DMS 273 (cell line): ENCODE measurements at regions not wholly inside any gene's neighbourhood (a gene's known extent, or its start where the extent isn't known, plus 50 kb on each side); places are given as distances from the start of the nearest gene placed in this dataset.

Source experiments
- DNase-seq: peaks from one replicate; lab custom pipeline; 2025; ENCODE audit not compliant: unreplicated experiment; lab: John Stamatoyannopoulos, UW

GRCh38 chr5:58357799-58358500 lies 101.9 kb downstream of the PLK2 start:
- no peak for DNase-seq

DNA sequence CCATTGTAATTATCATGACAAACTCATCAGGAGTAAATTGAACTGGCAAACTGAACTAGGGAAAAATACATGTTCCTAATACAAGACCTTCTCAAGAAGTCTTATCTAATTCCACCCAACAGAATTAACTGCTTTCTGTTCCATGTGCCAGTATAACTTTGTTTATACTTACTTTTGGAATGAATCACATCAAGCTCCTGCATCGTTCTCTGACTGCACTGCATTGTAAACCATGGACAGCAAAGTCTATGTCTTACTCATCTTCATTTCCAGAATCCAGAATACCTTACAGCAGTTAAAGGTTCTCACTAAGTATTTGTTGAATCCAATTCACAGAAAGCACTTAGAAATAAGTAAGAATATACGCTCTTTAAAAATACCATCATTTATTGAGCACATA lies 102.8 kb downstream of the PLK2 start:
- DNase-seq: no peak

- no peak for DNase-seq
Measured at GRCh38 chr5:58356662-58357061, 103.2 kb downstream of the PLK2 start.

DNA sequence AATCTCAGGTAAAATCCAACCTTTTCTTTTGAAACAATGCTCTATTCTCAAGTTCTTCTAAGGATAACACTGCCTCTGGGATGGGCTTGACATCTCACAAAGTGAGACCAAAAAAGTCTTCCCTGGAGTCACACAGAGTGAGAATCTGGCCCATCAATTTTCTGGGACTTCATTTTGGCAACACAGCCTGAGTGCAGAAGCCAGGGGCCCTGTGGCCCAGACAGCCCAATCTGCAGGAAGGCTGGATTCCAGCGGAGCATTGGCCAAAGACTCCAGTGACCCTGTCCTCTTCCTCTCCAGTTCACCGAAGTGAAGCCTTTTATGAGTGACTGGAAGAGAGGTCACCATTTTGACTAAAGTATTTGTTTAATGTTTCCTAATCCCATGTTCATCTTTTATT lies 105.1 kb downstream of the PLK2 start:
- DNase-seq: no peak

GRCh38 chr5:58353992-58354391 lies 105.9 kb downstream of the PLK2 start:
- no peak for DNase-seq

DNA sequence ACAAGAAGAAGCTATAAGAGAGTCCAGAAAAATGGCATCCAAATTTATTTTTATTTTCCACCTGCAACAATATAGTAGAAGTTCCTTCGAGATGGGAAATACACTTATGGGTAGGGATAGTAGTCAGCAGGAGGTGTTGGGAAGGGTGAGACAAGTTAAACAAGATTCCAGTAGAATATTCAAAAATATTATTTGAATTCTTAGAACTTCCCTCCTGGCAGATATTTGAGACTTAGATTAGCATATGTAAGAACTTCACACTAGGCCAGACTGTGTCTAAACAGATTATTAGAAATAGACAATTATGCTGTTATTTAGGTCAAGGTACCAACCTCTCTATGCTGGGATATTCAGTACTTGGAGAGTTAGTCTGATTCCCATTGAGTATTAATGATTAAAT lies 108.7 kb downstream of the PLK2 start:
- no peak for DNase-seq

DNA sequence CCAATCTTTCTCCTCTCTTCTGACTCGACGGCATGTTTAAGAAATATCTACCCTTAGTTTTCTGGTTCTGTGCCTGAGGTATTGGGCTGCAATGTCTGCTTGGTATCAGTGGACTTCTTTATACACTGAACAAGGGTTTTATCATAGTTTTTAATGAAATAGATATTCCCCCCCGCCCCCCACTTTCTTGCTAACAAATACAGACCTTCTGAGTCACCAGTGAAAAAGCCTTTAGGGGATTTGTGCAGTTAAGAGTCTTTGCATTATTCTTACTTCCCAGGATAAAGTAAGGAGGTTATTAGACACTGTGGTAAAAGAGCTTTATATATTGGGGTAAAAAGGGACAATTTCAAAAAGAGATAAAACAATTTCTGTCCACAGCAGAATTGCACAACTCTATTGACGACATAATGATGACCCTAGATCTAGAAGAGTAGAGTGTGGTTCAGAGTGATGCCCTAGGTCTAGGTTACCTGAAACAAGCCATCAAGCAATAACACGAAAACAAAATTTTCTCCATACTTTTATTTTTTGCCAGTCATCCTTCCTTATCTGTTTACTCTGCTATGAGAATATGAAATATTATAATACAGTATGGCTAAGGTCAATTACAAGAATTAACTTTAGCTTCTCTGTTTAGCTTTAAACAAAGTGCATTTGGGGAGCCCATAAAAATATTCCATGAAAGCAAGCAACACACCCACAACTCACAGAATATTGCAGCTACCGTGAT lies 110.7 kb downstream of the PLK2 start:
- DNase-seq: no peak

DNA sequence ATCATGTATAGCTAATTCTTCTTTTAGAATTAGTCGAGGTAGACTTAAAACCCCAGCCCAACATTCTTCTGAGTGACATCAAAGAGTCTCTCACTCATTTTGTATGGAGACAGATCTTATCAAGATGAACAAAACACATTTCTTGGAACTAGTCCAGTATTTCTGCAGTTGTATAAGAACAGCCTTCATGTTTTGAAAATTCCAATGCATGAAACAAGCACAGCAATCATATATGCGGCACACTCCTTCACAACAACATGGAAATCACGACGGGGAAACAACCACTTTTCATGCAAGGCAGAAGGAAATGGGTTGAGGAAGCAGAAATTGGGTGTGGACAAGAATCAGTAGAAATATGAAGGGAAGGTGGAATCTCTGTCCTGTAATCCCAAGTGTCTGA lies 113.8 kb downstream of the PLK2 start:
- DNase-seq: no peak

- no peak for DNase-seq
Measured at GRCh38 chr5:58341476-58341875, 118.4 kb downstream of the PLK2 start.

DNA sequence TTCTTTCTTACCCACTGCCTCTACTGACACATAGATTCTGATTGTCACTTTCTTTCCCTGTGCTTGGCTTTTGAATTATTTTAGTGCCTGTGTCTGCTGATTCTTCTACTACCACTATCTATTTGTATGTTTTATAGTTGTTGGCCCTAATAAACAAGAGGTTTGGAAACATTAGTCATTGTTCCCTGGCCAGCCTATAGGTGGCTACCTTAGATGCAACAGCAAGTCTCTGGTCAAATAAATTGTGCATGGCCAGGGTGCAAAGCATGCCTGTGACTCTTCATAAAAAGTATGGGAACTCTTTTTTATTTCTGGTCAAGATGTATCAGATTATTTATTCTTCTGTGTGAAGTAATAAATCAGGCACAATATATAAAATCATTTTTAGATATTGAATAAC lies 124.4 kb downstream of the PLK2 start:
- DNase-seq: no peak

- DNase-seq: no peak
Measured at GRCh38 chr5:58334035-58334434, 125.9 kb downstream of the PLK2 start.

DNA sequence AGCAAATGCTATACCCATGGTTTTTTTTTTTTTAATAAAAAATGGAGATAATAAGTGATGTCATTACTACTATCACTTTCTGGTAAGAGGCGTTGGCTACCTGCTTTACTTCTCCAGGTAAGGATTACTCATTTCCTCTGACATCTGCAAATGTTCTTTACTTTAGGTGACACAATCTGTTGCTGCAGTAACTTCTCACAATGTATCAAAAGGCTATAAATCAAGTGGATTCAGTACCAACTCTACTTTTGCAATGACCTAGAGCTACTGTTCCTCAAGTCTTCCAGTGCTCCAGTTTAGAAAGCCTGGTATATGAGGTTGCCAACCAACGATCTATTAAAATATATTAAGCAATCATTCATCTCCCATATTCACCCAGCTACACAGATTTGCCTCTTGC lies 129.1 kb downstream of the PLK2 start:
- DNase-seq: no peak

- no peak for DNase-seq
Measured at GRCh38 chr5:58327289-58327688, 132.6 kb downstream of the PLK2 start.

DNA sequence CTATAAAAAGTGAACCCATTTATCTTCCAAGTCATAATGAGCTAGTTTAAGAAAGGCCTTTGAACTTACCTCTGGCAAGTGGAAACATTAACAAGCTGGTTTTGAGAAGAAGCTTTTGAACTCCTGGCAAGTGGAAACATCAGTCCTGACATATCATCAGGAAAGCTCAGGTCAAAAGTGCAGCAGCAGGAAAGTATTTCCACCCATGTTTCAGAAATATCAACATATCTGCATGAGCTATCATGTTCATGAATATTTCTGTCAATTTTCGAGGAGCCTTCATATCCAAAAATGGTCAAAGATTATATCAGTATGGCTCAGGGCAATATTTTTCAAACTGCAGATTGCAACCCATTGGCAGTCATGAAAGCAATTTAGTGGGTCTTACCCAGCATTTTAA lies 133.9 kb downstream of the PLK2 start:
- no peak for DNase-seq

GRCh38 chr5:58322453-58322852 lies 137.4 kb downstream of the PLK2 start:
- no peak for DNase-seq

GRCh38 chr5:58318468-58318867 lies 141.4 kb downstream of the PLK2 start:
- DNase-seq: no peak

- no peak for DNase-seq
Measured at GRCh38 chr5:58317808-58318207, 142.1 kb downstream of the PLK2 start.

GRCh38 chr5:58317009-58317408 lies 142.9 kb downstream of the PLK2 start:
- no peak for DNase-seq

GRCh38 chr5:58315794-58316193 lies 144.1 kb downstream of the PLK2 start:
- no peak for DNase-seq

- DNase-seq: no peak
Measured at GRCh38 chr5:58314356-58315210, 145.3 kb downstream of the PLK2 start.

DNA sequence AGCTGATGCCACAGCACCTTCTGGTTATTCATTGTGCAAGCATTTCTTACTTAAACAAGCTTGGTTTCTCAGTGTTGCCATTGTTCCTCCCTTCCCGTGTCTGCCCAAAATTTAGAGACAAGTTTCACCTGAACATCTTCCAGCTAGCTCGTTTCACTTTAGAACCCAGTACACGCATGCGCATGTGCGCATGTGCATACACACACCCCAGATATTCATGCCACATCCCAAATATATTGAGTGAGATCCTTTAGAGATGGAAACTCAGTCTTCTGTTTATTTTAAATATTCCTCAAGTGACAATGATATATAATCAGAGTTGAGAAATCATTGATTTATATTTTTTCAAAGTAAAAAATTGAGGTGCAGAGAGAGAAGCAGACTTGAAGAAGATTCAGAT lies 147.6 kb downstream of the PLK2 start:
- DNase-seq: no peak

DNA sequence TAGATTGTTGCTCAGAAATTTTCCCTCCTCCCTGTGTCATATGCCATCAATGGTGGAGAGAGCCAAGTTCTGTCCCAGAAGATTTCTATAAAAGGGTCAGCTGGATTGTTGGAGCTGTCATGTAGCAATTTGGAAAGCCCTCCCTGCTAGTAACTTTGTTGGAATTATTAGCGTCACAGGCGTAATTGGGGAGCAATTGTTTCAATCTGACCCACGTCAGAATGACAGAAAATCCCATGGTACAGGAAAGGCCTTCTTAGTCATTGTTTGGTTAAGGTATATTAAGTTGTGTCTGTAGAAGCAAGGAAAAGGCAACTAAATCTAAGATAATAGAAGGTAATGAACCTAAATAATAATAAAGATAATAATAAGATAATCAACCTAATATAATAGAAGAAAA lies 148.4 kb downstream of the PLK2 start:
- no peak for DNase-seq
